Mucosa of rectum (tissue), 2 donors: ENCODE measurements at regions not wholly inside any gene's neighbourhood (a gene's known extent, or its start where the extent isn't known, plus 50 kb on each side); places are given as distances from the start of the nearest gene placed in this dataset.

Experiments used
- H3K27ac ChIP-seq, 2 donors: one replicate each; pipeline ENCODE4 v1.7.0; 2013; ENCODE audit warnings: inconsistent platforms in 2 of 2, low read depth in 2 of 2, low read length in 2 of 2
- H3K27me3 ChIP-seq, 2 donors: one replicate each; pipeline ENCODE4 v1.7.0; 2013; ENCODE audit warnings: low read length in 2 of 2; ENCODE audit not compliant: control insufficient read depth in 2 of 2, insufficient read depth in 2 of 2
- H3K36me3 ChIP-seq, 2 donors: one replicate each; pipeline ENCODE4 v1.7.0; 2013; ENCODE audit warnings: low read length in 2 of 2; ENCODE audit not compliant: control insufficient read depth in 2 of 2, insufficient read depth in 2 of 2
- H3K4me1 ChIP-seq, 2 donors: one replicate each; pipeline ENCODE4 v1.7.0; 2013; ENCODE audit warnings: low read length in 2 of 2, mild to moderate bottlenecking in 1 of 2; ENCODE audit not compliant: control insufficient read depth in 2 of 2, insufficient read depth in 2 of 2
- H3K4me3 ChIP-seq, 2 donors: one replicate each; pipeline ENCODE4 v1.7.0; 2013; ENCODE audit warnings: low read length in 2 of 2
- H3K9ac ChIP-seq, 2 donors: one replicate each; pipeline ENCODE4 v1.7.0; 2013; ENCODE audit warnings: low read length in 2 of 2, low read depth in 1 of 2, mild to moderate bottlenecking in 1 of 2
- H3K9me3 ChIP-seq, 2 donors: one replicate each; pipeline ENCODE4 v1.7.0; 2013; ENCODE audit warnings: low read length in 2 of 2; ENCODE audit not compliant: control insufficient read depth in 2 of 2
- donor health status: healthy.
- donor health status: Normal muscosa, but diverticular disease.

GRCh38 chr5:42970636-42971559 lies 69.2 kb downstream of the ANXA2R start:
- Histone ChIP-seq H3K9me3 (no peaks in the 10 kb centered on the region), H3K4me3 (no peak overlapping the region), H3K27me3 (no peaks in the 10 kb centered on the region), H3K4me1 (no peaks in the 10 kb centered on the region), H3K36me3 (no peaks in the 10 kb centered on the region), H3K9ac (no peak overlapping the region), H3K27ac (no peak overlapping the region)

- no peak overlapping the region for H3K27ac ChIP-seq
- no peak overlapping the region for H3K9ac ChIP-seq
- H3K36me3 ChIP-seq: no peaks in the 10 kb centered on the region
- H3K27me3 ChIP-seq: no peaks in the 10 kb centered on the region
- no peak overlapping the region for H3K4me3 ChIP-seq
- H3K4me1 ChIP-seq: no peaks in the 10 kb centered on the region
- no peaks in the 10 kb centered on the region for H3K9me3 ChIP-seq
Observed at GRCh38 chr5:42965934-42966333, 74.2 kb downstream of the ANXA2R start.

- H3K4me1 ChIP-seq: no peaks in the 10 kb centered on the region
- no peak overlapping the region for H3K4me3 ChIP-seq
- no peaks in the 10 kb centered on the region for H3K9me3 ChIP-seq
- H3K9ac ChIP-seq: no peak overlapping the region
- H3K36me3 ChIP-seq: no peaks in the 10 kb centered on the region
- no peaks in the 10 kb centered on the region for H3K27me3 ChIP-seq
- H3K27ac ChIP-seq: no peak overlapping the region
Observed at GRCh38 chr5:42963412-42963811, 76.7 kb downstream of the ANXA2R start.

- H3K9ac ChIP-seq: no peak overlapping the region
- H3K9me3 ChIP-seq: no peaks in the 10 kb centered on the region
- no peak overlapping the region for H3K4me3 ChIP-seq
- no peak overlapping the region for H3K27ac ChIP-seq
- no peaks in the 10 kb centered on the region for H3K4me1 ChIP-seq
- H3K27me3 ChIP-seq: no peaks in the 10 kb centered on the region
- no peaks in the 10 kb centered on the region for H3K36me3 ChIP-seq
Observed at GRCh38 chr5:42962124-42962523, 78.0 kb downstream of the ANXA2R start.

GRCh38 chr5:42960506-42960905 lies 79.6 kb downstream of the ANXA2R start:
- Histone ChIP-seq H3K9ac (no peak overlapping the region), H3K4me3 (no peak overlapping the region), H3K27me3 (no peaks in the 10 kb centered on the region), H3K4me1 (no peaks in the 10 kb centered on the region), H3K27ac (no peak overlapping the region), H3K36me3 (no peaks in the 10 kb centered on the region), H3K9me3 (no peaks in the 10 kb centered on the region)

DNA sequence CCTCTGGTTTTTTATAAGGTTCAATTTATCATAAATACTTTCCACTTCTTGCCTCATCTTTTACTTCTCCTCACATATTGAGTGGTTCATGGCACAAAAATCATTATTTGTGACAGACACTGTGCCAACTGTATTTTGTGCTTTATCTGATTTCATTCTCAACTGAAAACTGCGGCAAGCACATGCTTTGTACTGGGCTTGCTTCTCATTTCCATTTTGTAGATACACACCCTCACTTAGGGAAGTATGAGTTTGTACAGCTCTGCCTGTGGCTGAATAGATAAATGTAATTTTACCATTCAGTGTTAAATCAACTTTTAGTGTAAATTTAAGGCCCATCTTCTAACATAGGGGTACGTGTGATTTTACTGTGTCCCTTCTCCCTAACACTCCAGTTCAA lies 83.6 kb downstream of the ANXA2R start:
- H3K27me3 ChIP-seq: peaks cover 12 to 22% of the 10 kb centered on the region in 2 donors
- H3K27ac ChIP-seq: no peak overlapping the region
- H3K36me3 ChIP-seq: no peaks in the 10 kb centered on the region
- peaks cover 0 to 5% of the 10 kb centered on the region in 2 donors for H3K9me3 ChIP-seq
- no peak overlapping the region for H3K4me3 ChIP-seq
- H3K9ac ChIP-seq: no peak overlapping the region
- peaks cover 0 to 12% of the 10 kb centered on the region in 2 donors for H3K4me1 ChIP-seq

DNA sequence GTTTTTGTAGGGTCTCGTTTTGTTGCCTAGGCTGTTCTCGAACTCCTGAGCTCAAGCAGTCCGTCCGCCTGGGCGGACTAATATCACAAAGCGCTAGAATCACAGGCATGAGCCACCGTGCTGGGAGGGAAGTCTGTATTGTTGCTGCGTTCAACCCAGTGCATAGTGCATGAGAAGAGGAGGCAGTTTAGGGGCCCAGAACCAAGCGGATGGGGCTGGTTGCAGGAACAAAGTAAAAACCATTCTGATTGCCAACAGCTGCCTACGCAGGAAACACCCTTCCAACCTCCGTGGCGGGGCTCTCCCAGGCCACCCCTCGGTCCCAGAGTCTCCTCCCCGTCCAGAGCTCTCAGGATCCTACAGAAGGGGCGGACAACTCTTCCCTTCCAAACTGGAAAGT lies 87.1 kb downstream of the ANXA2R start:
- Histone ChIP-seq H3K27ac (no peak overlapping the region), H3K4me3 (no peak overlapping the region), H3K9ac (no peak overlapping the region), H3K9me3 (peaks cover 0 to 5% of the 10 kb centered on the region in 2 donors), H3K4me1 (peaks cover 12 to 29% of the 10 kb centered on the region in 2 donors), H3K36me3 (no peaks in the 10 kb centered on the region), H3K27me3 (peaks cover 27 to 28% of the 10 kb centered on the region in 2 donors)

DNA sequence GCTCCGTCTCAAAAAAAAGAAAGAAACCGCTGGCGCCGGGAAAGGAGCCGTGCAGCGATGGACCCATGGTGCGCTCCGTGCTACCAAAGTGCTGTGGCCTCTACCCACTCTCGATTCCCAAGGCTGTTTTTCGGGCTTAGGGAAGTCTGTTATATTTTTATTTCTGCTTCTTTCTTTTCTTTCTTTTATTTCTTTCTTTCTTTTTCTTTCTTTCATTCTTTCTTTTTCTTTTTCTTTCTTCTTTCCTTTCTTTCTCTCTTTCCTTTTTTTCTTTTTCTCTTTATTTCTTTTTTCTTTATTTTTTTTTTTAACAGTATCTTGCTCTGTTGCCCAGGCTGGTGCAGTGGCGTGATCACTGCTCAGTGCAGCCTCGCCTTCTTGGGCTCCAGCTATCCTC lies 87.5 kb downstream of the ANXA2R start:
- Histone ChIP-seq H3K27me3 (peaks cover 27 to 28% of the 10 kb centered on the region in 2 donors), H3K9me3 (peaks cover 0 to 5% of the 10 kb centered on the region in 2 donors), H3K4me1 (peaks cover 12 to 29% of the 10 kb centered on the region in 2 donors), H3K4me3 (peak overlapping the region in 1 of 2 donors; percentile 82), H3K36me3 (no peaks in the 10 kb centered on the region), H3K27ac (no peak overlapping the region), H3K9ac (no peak overlapping the region)

DNA sequence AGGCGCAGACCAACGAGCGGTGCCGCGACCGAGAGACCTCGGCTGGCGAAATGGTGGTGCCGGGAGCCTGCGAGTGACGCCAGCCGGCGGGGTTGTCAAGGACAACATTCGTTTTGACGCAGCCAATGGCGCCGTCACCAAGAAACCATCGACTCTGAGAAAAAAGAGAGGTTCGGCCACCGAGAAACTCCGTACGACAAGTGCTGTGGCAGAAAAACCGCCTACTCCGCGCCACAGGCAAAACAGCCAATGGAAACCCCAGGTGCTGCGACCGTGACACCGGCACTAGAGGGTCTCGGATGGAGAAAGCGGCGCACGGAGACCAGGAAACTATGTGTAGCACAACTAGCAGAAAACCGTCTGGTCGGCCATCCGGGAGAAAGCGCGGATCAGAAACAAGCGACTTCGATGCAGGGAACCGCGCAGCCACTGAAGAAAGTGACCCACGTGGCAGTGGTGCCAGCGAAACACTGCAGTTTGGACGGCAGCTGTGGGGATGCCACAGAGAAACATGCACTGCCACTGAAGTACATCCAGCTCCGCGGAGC lies 88.8 kb downstream of the ANXA2R start:
- H3K9ac ChIP-seq: peak overlapping the region; percentile 71 to 83
- peak overlapping the region; percentile 39 to 82 for H3K4me3 ChIP-seq
- H3K27ac ChIP-seq: peak overlapping the region; percentile 82 to 94
- H3K36me3 ChIP-seq: no peaks in the 10 kb centered on the region
- H3K27me3 ChIP-seq: peaks cover 27 to 28% of the 10 kb centered on the region in 2 donors
- peaks cover 0 to 5% of the 10 kb centered on the region in 2 donors for H3K9me3 ChIP-seq
- peaks cover 12 to 29% of the 10 kb centered on the region in 2 donors for H3K4me1 ChIP-seq
